HG03064 (cell line): ENCODE measurements at regions not wholly inside any gene's neighbourhood (a gene's known extent, or its start where the extent isn't known, plus 50 kb on each side); places are given as distances from the start of the nearest gene placed in this dataset.

Experiments used
- ATAC-seq: cut with Tn5 transposase; IDR thresholded peaks from one replicate; pipeline ENCODE4 v1.9.1; 2021; ENCODE audit warnings: low read depth; ENCODE audit not compliant: unreplicated experiment

DNA sequence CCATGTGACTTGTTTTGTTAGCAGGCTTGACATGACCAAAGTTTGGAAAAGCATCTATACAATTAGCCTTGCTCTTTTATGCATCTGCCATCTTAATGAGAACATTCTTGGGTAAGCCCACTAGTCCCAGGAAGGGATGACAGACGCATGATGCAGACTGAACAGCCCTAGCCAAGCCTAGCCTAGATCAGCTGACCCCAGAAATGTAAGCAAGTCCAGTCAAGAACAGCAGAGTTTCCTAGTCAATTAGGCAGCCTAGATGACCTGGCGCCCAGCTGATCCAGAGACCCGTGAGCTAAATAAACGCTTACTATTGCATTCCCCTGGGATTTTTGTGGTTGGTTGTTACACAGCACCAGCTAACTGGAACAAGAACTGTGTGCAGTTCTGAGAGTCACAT lies 457.9 kb downstream of the BCOR start:
- ATAC-seq = no peak

DNA sequence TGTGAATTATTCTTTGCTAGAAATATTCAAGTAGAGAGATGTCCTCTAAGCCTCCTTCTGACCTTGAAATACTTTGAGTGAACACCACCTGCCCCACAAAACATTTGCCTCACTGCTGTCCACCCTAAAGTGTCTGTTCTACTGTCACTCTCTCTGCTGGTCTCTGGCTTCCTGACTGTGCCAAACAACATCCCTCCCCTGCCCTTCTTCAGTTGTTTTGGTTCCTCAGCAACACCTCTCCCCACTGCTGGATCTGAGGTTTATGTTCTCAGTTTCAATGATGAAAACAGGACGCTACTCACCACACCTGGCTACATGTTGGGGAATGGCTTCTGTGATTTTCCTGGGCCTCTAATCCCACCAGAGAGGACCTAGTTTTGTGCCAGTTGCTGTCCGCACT lies 456.9 kb downstream of the BCOR start:
- ATAC-seq = no peak

DNA sequence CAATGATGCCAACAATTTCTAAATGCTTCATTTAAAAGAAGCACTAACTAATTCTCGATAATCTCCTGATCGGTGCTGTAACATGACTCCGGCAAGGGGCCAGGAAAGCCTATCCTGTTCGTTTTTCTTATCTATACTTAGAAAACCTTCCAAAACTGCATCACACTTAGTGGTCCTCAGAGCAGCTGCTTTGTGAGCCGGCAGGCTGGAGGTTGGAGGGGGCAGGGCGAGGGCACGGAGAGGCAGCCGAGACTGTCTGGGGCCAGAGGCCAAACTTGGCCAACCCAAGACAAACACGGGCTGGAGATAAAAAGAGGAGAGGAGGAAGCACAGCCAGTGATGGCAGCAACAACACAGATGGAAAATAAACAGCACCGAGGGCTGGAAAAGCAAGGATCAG lies 455.7 kb downstream of the BCOR start:
- no peak for ATAC-seq

DNA sequence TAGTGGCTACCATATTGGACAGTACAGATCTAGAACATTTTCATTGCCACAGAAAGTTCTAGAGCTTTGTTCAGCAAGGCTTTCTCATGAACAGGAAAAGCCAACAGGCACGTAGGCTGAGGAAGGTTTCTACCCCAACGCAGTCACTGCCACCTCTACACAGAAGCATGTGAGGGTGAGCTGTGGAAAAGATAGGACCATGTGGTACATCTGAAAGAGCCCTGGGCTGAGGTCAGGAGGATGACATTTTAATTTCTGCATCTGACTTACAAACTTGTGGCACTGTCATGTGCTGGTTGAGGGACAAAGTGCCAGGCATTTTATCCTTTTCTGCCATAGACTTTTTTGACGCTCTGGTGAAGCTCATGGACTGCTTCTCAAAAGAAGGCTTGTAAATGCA lies 454.2 kb downstream of the BCOR start:
- ATAC-seq = no peak

DNA sequence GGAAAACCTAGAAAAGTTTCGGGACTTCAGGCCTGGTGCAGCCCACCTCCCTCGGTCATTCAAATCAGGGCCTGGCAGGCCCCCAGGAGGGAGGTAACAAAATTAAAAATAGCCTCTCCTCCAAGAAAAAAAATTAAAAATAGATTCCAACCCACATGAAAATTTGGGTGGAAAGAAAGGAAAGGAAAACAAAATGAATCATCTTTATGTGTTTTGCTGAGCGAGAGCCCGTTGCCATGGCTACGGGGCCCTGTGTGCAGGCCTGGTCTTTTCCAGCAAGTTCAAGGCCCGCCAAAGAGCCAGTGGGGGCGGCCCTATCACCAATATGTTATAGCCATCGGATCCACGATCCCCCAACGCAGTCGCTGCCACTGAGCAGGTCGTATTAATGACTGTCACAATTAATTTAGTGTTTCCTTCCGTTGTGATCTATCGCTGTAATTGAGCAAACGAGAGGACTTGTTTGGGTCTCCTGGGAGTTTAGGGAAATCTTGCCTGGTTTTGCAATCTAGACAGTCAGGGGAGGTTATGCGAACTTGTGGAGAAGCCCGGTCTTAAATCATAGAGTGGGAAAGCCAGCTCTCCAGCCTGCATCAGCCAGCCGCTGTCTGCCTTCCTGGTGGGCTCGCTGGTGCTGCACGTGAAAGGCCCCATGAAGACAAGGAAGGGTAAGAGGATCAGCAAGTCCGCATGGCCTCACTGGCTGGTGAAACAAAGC lies 452.4 kb downstream of the BCOR start:
- ATAC-seq = no peak

DNA sequence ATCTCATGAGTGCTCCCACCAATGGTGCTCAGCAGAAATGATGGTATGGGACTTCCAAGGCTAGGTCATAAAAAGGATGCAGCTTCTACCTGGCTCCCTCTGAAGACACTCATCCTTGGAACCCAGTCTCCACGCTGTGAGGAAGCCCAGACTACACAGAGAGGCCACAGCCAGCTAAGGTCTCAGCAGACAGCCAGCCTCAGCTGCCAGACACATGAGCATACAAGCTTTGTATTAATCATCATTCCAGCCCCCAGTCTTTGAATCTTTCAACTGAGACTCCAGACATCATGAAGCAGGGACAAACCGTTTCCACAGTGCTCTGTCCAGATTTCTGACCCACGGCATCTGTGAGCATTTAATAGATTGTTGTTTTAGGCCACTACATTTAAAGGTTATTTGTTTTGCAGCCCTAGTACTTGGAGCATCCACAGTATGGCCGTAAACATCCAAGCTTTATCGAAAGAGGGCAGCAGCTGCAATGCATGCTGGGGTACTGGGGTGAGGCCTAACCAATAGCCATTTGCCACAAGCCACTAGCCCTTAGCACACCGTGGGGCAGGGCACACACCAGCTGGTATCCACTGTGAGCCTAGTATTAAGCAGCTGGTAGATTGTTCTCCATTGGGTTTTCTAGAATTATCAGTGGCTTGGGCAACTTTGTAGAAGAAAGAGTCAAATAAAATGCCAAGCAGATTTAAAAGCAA lies 449.1 kb downstream of the BCOR start:
- no peak for ATAC-seq

DNA sequence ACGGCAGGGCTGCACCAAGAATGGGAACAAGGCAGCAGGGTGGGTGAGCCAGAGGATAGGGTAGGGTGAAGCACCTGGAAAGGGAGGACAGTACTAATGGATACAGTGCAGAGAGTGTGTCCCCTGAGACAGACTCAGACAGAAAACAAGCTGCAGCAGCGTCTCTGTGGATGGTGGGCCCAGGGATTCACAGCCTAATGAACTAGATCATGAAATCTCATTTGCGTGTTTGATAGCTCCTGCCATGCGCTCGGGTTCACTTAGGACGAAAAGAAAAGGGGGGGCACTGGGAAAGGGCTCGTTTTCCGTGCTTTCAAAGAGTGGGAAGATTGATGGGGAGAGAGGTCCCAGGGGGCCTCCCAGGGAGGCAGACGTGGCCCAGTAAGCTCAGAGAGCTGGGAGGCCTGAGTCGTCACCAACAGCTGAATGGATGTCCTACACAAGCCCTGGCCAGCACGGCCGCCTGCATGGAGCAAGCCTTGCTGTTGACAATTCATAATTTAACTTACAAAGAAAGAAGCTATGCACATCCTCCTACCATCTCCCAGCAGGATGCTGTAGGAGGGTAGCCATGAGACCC lies 446.9 kb downstream of the BCOR start:
- no peak for ATAC-seq

DNA sequence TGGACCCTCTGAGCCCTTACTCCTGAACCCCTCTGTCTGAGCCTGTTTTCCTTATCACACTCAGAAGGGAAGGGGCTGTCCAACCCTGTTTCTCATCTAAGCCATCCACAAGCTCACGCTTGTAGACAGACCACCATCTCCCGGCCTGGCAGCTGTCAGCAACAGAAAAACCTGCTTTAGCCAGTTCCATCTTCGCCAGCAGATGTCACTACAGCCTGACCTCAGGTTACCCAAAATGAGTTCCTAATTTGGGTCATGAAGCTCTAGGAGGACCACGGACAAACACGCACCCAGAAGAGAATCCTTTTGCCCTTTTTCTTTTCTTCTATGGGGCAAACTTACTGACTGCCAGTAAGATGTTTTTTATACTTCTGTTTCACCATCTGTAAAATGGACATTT lies 445.4 kb downstream of the BCOR start:
- ATAC-seq = no peak

DNA sequence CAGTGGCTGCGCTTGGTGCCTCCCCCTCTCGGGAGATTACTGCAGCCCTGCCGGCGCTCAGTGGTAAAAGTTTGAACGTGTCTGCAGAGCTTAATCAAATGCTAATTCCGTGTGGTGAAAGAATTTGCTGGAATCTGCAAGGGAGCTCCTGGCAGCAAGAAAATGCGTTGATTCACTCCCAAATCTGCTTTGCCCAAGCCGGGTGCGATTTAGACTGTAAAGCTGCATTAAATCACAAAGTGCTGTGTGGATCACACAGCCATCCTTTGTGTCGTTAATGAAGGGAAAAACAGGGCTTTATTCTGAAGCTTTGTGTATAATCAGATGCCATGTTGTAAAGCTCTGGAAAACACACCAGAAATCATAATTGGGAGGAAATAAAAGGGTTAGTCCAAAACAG lies 444.1 kb downstream of the BCOR start:
- ATAC-seq = no peak

DNA sequence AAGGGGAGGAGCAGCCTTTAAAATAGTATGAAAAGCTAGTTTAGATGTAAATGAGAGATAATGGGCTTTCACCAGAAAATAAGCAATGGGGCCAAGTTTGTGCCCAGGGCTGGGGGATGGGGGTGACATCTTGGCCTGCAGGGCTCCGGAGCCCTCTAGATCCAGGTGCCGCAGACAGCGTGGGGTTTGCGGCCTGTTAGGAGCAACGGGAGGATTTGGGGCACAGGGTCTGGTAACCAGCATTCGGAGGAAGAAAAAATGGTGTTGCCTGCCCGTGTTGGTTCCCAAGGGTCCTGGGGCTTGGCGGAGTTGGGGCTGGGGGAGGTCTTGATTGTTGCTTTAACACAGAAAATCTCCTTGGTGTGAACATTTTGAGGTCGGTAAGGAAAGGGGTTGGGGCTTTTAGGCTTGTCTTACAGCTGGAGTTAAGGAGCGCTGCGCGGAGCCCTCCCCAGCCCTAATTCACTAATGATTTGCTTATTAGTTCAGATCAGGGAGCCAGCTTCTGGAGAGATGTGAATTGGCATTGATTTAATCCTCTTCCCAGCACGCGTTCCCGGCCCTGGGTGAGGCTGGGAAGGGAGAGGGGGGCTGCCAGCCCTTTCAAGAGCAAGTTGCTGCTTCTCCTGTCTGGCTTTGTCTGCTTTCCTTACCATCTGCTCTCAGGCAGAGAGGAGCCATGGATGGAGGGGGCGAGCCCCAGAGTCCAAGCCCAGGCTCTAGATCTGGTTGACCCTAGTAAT lies 443.4 kb downstream of the BCOR start:
- ATAC-seq = no peak

DNA sequence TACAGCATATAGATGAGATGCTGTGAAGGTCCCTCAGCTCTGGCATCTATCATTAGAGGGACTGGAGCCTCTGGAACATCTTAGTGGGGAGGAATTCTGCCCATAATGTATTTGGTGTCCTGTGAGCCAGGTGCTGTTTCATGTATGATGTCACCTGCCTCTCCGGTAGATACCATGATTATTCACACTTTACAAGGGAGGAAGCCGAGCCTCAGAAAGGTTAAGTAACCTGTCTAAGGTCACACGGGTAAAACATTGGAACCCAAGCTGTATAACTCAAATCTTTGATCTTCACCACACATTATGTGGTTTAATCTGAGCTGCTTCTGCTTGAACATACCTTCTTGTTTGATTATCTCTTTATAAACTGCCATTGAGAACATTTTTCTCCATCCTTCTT lies 442.8 kb downstream of the BCOR start:
- no peak for ATAC-seq

DNA sequence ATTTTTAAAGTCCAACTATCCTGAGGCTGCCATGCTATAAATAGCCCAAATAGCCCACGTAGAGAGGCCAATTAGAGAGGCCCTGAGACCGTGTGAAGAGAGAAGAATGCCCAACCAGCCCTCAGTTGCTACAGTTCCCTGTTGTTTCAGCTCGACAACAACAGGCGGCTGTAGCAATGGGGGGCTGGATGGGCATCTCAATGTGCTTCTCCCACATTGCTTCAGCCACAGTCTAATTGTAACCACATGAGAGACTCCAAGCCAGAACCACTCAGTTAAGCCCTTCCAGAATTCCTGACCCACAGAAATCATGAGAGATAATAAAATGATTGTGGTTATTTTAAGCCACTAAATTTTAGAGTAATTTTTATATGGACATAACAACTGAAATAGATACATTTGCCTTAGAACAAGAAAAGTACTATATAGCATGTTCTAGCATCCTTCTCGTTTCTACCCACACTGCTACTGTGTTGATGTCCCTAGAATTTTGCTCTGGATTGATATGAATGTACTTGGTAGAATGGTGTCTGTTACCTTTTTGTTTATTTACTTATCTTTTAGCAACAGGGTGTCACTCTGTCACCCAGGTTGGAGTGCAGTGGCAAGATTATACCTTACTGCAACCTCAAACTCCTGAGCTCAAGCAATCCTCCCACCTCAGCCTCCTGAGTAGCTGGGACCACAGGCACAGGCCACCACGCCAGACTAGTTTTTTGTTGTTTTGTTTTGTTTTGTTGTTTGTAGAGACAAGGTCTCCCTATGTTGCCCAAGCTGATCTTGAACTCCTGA lies 436.4 kb downstream of the BCOR start:
- ATAC-seq = no peak

DNA sequence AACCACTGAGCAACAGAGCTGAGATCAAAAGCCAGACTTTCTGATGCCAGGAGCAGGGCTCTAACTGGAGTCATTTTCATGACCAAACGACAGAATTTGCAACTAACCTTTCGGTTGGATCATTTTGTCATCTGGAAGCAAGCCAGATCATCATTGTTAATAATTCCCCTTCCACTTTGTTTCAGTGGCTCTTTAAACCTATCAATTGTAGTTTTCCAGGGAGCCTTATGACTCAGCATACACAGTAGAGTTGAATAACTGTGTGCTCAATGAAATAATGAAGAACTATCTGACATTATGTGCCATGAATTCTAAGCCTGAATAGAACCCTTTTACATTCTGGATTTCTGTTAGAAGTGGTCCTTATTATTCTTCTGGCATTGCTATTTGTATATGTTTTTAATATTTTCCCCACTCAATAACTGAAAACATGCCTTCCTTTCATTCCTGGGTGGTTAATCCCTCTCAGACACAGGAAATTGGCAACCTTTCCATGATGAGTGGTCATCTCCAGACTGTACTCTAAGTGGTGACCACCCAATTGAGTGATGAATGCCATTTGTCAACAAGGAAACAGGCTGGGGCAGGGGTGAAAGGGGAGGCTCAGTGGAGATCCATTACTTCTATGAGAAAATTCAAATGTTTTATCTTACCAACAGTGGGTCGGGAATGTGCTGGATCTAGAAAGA lies 431.8 kb downstream of the BCOR start:
- no peak for ATAC-seq

DNA sequence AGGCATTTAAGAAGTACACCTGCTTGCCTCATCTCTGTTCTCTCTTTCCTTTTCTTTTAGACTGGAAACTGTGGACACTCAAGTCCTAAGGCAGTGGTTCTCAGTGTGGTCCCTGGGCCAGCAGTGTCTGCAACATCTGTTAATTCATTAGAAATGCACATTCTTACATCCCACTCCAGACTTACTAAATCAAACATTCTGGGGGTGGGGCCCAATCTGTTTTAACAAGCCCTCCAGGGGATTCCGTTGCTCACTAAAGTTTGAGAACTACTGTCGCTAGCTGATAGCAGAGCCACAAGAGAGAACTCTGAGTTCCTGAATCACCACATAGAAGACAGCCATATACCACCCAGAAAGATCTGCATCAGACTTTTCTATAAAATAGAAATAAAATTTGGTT lies 430.6 kb downstream of the BCOR start:
- no peak for ATAC-seq

DNA sequence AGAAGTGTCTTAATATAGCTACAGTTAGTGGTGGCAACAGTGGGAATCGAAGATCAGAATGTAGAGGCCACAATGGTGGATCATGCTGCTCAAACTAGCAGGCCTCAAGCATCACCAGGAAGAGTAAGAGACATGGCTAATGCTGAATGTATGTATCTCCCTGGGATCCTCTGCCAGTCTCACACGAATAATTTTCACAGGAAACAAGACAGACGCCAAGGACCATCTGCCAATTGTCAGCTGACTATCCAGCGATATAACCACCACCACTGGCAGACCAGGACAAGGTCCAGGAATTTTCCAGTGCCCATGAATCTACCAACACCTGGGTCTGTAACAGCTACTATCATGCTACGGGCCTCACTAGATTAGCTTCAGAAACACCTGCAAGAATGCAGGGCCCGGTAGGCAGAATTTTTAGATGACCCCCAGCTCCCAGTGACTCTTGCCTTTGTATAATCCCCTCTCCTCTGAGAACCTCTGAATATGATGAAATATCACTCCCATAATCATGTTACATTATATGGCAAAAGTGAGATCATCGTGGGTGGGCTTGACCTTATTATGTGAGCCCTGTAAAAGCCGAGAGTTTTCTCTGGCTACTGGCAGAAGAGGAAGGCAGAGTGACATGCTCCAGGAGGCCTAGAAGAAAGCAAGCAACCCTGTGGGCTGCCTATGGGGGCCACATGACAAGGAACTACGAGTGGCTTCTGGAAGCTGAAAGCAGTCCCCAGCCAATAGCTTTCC lies 429.8 kb downstream of the BCOR start:
- no peak for ATAC-seq

DNA sequence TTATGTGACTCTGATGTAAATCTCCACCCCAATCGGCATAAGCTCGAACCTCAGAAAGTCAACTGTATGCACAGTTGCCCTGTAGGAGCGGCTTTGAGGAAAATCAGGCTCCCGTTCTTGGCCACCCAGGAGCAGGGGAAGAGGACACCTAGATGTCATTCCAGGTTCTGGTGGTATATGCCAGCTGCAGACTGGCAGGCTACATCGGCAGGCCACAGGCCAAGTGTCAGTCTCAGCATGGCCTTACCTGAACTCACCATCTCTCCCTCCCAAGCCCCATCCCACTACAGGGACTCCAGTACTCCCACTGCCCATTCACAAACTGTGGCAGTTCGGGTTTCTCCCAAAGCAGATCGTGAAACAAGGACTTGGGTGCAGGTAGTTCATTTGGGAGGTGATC lies 428.1 kb downstream of the BCOR start:
- no peak for ATAC-seq

DNA sequence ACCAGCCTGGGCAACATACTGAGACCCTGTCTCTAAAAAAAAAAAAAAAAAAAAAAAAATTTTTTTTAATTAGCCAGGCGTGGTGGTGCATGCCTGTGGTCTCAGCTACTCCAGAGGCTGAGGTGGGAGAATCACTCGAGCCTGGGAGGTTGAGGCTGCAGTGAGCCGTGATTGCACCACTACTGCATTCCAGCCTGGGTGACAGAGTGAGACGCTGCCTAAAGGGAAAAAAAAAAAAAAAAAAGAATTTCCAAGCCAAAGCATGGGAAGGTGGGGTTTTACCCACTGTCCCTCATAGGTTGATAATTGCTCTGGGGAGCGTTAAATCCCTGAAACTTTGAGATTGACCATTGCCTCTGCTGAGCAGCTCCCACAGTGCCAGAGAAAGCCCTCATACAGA lies 427.5 kb downstream of the BCOR start:
- ATAC-seq = no peak

DNA sequence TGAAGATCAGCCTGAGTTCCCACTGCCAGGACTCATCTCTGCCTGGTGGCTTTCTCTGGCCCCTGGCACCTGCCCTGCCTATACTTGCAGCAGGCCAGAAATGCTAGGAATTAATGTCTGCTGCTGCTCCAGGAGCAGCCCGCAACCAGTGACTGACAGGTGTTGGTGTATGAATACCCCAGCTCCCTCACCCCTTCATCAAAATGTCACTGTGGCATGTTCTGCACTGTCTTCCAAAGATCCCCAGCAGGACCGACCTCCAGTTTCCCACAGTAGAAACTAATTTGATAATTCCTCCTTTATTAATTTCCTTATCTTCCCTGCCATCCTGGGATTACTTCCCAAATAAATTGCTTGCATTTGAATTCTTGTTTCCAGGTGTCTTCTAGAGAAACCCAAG lies 425.4 kb downstream of the BCOR start:
- no peak for ATAC-seq

DNA sequence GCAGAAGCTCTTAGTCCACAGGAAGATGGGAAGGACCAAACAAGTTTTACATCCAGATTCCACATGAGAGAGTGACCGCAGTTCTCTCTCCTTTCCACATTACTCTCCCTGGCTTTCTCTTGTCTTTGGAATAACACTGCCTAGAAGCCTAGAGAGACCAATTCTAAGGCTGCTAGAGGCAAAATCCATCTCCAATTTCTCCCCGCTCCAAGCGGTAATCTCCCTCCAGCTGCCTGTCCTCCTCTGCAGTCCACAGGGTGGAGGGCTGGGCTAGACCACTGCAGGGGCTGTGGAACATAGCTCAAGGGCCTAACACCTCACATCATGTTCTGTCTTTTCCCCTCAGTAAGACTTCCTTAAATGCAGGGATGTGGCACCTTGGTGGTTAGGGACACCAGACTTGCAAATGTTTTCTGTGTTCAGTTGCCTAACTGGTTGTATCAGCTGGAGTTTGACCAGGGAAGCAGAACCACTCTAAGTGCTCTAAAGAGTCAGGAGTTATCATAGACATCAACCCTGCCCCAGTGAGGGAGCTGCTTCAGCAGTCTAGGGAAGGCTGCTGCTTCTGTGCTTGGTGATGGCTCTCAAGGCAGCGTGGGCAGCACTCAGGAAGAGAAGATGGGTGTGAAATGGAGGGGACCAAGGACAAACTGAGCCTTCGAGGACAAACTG lies 423.1 kb downstream of the BCOR start:
- no peak for ATAC-seq
